ENCODE measurements at regions not wholly inside any gene's neighbourhood (a gene's known extent, or its start where the extent isn't known, plus 50 kb on each side); places are given as distances from the start of the nearest gene placed in this dataset.

DNA sequence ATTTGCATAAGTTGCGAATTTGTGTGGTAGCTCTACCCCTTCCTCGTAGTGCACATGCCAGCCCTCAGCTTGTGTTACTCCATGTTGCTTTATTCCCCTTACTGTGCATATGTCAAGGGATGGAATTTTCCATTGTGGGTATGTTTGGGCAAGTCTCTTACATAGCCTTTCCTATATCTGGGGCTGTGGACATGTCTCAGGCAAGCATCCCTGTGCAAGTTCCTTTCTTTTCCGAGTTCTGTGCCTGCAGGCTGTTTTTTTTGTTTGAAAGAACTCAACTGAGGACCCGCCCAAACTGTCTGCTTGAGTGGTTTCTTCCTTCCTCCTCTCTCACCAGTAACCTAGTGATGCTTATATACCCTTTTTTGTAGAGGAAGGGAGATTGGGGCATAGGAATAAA lies 1739.1 kb upstream of the PIK3C3 start:
- Histone ChIP-seq H3K4me3 (ENCODE audit: insufficient read depth in 1 of 2, low read depth in 1 of 2, low read length in 2 of 2) (no peak overlapping the region), H2BK120ac (ENCODE audit: low read depth, low read length) (no peak overlapping the region), H3K4me2 (ENCODE audit: low read length, poor library complexity, severe bottlenecking) (no peak overlapping the region), H2AK5ac (ENCODE audit: low read length, severe bottlenecking) (no peak overlapping the region), H3K9ac (ENCODE audit: low read length) (no peak overlapping the region), H2AFZ (ENCODE audit: low read depth, low read length) (peak overlapping the region; percentile 51), H3K27me3 (ENCODE audit: control insufficient read depth in 1 of 2, insufficient read depth in 1 of 2, low read length in 2 of 2) (no peaks in the 10 kb centered on the region), H3K4me1 (ENCODE audit: control insufficient read depth, insufficient read depth, low read depth, low read length) (no peaks in the 10 kb centered on the region), H3K36me3 (ENCODE audit: control insufficient read depth in 1 of 2, insufficient read depth in 2 of 2, low read depth in 1 of 2, low read length in 2 of 2) (no peaks in the 10 kb centered on the region), H3K14ac (ENCODE audit: low read length in 2 of 2) (no peak overlapping the region), H3K27ac (ENCODE audit: low read length, poor library complexity, severe bottlenecking) (no peak overlapping the region), H3K18ac (ENCODE audit: low read depth in 1 of 2, low read length in 2 of 2) (no peak overlapping the region), H3K79me1 (replicated peaks; ENCODE audit: low read length, poor library complexity, severe bottlenecking) (no peaks in the 10 kb centered on the region), H3K9me3 (ENCODE audit: control insufficient read depth, low read length) (no peaks in the 10 kb centered on the region), H3K4ac (ENCODE audit: low read depth in 1 of 2, low read length in 2 of 2) (no peak overlapping the region), H4K8ac (ENCODE audit: low read length) (no peak overlapping the region), H2BK12ac (ENCODE audit: low read length in 2 of 2) (no peak overlapping the region), H4K91ac (ENCODE audit: low read length) (no peak overlapping the region), H3K23ac (ENCODE audit: low read length in 2 of 2) (no peak overlapping the region), H2BK5ac (ENCODE audit: low read depth, low read length, poor library complexity, severe bottlenecking) (no peak overlapping the region), H2BK15ac (ENCODE audit: low read depth, poor library complexity, severe bottlenecking) (no peak overlapping the region)
- 88% methylated on average over 3 of the region's 4 CpGs for WGBS
- no peak for DNase-seq

DNA sequence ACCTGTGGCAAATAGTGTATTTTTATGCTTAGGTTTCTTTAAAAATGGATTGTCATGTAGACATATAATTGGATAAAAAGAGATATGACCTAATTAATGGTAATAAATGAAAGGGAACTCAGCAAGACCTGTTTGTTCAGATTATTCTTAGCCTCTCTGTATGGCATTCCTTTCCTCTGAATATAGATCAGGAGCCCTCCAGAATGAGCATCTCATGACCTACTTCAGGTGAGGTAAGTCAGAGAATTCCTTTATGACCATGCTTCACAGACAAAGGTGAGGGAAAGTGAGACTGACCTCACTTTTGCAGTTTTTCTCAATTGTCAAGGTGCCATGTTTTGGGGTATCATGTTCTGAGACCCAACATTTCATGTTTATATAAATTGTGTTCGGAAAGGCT lies 1744.3 kb upstream of the PIK3C3 start:
- H3K4me3 ChIP-seq (ENCODE audit: insufficient read depth in 1 of 2, low read depth in 1 of 2, low read length in 2 of 2), result no peak overlapping the region
- no peaks in the 10 kb centered on the region for H3K4me1 ChIP-seq (ENCODE audit: control insufficient read depth, insufficient read depth, low read depth, low read length)
- H3K9me3 ChIP-seq (ENCODE audit: control insufficient read depth, low read length), result no peaks in the 10 kb centered on the region
- H2BK12ac ChIP-seq (ENCODE audit: low read length in 2 of 2), result no peak overlapping the region
- H2AFZ ChIP-seq (ENCODE audit: low read depth, low read length), result no peak overlapping the region
- H3K36me3 ChIP-seq (ENCODE audit: control insufficient read depth in 1 of 2, insufficient read depth in 2 of 2, low read depth in 1 of 2, low read length in 2 of 2), result no peaks in the 10 kb centered on the region
- no peak overlapping the region for H4K8ac ChIP-seq (ENCODE audit: low read length)
- H2BK5ac ChIP-seq (ENCODE audit: low read depth, low read length, poor library complexity, severe bottlenecking), result no peak overlapping the region
- no peaks in the 10 kb centered on the region for H3K79me1 ChIP-seq (replicated peaks; ENCODE audit: low read length, poor library complexity, severe bottlenecking)
- no peak for DNase-seq
- no peaks in the 10 kb centered on the region for H3K27me3 ChIP-seq (ENCODE audit: control insufficient read depth in 1 of 2, insufficient read depth in 1 of 2, low read length in 2 of 2)
- no peak overlapping the region for H3K18ac ChIP-seq (ENCODE audit: low read depth in 1 of 2, low read length in 2 of 2)
- WGBS, result no CpG with 5 or more reads among the region's 1 CpG
- H3K4ac ChIP-seq (ENCODE audit: low read depth in 1 of 2, low read length in 2 of 2), result no peak overlapping the region
- no peak overlapping the region for H3K23ac ChIP-seq (ENCODE audit: low read length in 2 of 2)
- no peak overlapping the region for H2BK15ac ChIP-seq (ENCODE audit: low read depth, poor library complexity, severe bottlenecking)
- H3K4me2 ChIP-seq (ENCODE audit: low read length, poor library complexity, severe bottlenecking), result no peak overlapping the region
- no peak overlapping the region for H2BK120ac ChIP-seq (ENCODE audit: low read depth, low read length)
- no peak overlapping the region for H3K9ac ChIP-seq (ENCODE audit: low read length)
- H3K27ac ChIP-seq (ENCODE audit: low read length, poor library complexity, severe bottlenecking), result no peak overlapping the region
- no peak overlapping the region for H4K91ac ChIP-seq (ENCODE audit: low read length)
- H3K14ac ChIP-seq (ENCODE audit: low read length in 2 of 2), result no peak overlapping the region
- no peak overlapping the region for H2AK5ac ChIP-seq (ENCODE audit: low read length, severe bottlenecking)

DNA sequence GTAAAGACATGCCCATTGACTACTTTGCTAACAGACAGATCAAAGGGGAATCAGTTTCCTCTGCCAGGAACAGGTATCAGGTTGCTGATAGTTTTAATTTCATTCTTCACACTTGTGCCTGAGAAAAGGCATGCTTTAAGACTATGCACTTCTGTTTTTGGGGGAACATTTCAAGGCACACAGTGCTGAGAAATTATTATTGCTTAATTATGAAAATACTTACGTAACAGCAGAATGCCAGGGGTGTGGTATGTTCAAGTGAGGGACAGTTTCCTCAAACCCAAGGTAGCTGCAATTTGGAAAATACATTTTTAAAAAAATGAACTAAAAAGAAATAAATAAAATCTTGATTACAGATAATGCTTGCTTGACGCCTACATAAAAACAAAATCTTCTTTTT lies 1746.1 kb upstream of the PIK3C3 start:
- H3K14ac ChIP-seq (ENCODE audit: low read length in 2 of 2), result no peak overlapping the region
- no peak overlapping the region for H3K23ac ChIP-seq (ENCODE audit: low read length in 2 of 2)
- no peak overlapping the region for H3K18ac ChIP-seq (ENCODE audit: low read depth in 1 of 2, low read length in 2 of 2)
- no peak overlapping the region for H4K8ac ChIP-seq (ENCODE audit: low read length)
- no peak overlapping the region for H3K4ac ChIP-seq (ENCODE audit: low read depth in 1 of 2, low read length in 2 of 2)
- H2BK120ac ChIP-seq (ENCODE audit: low read depth, low read length), result no peak overlapping the region
- H2AFZ ChIP-seq (ENCODE audit: low read depth, low read length), result no peak overlapping the region
- H3K79me1 ChIP-seq (replicated peaks; ENCODE audit: low read length, poor library complexity, severe bottlenecking), result no peaks in the 10 kb centered on the region
- no peak overlapping the region for H3K9ac ChIP-seq (ENCODE audit: low read length)
- 100% methylated on average over 1 of the region's 2 CpGs for WGBS
- H3K27me3 ChIP-seq (ENCODE audit: control insufficient read depth in 1 of 2, insufficient read depth in 1 of 2, low read length in 2 of 2), result no peaks in the 10 kb centered on the region
- no peak overlapping the region for H2AK5ac ChIP-seq (ENCODE audit: low read length, severe bottlenecking)
- H3K27ac ChIP-seq (ENCODE audit: low read length, poor library complexity, severe bottlenecking), result no peak overlapping the region
- no peak overlapping the region for H3K4me3 ChIP-seq (ENCODE audit: insufficient read depth in 1 of 2, low read depth in 1 of 2, low read length in 2 of 2)
- H3K9me3 ChIP-seq (ENCODE audit: control insufficient read depth, low read length), result no peaks in the 10 kb centered on the region
- no peak overlapping the region for H4K91ac ChIP-seq (ENCODE audit: low read length)
- no peak overlapping the region for H2BK12ac ChIP-seq (ENCODE audit: low read length in 2 of 2)
- no peak overlapping the region for H2BK15ac ChIP-seq (ENCODE audit: low read depth, poor library complexity, severe bottlenecking)
- H2BK5ac ChIP-seq (ENCODE audit: low read depth, low read length, poor library complexity, severe bottlenecking), result no peak overlapping the region
- no peak for DNase-seq
- H3K36me3 ChIP-seq (ENCODE audit: control insufficient read depth in 1 of 2, insufficient read depth in 2 of 2, low read depth in 1 of 2, low read length in 2 of 2), result no peaks in the 10 kb centered on the region
- H3K4me2 ChIP-seq (ENCODE audit: low read length, poor library complexity, severe bottlenecking), result no peak overlapping the region
- H3K4me1 ChIP-seq (ENCODE audit: control insufficient read depth, insufficient read depth, low read depth, low read length), result no peaks in the 10 kb centered on the region

DNA sequence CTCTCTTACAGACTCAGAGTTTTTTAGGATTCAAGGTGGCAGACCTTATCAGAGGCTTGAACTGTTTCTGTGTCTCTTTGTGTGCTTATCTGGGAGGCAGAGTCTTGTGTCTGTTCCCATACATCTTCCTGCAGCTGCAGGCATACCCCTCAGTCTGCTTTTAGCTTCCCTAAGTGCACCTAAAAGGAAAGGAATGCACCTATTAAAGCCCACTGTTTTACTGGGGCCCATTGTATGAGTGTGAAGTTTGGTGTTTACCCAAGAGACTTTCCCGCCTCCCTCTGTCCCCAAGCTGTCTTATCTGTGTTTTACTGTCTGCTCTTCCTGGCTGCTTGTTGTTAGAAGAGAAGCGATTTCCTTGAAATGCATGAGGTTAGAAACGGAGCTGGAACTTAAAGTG lies 1757.3 kb upstream of the PIK3C3 start:
- no peak overlapping the region for H4K91ac ChIP-seq (ENCODE audit: low read length)
- no peak overlapping the region for H2AFZ ChIP-seq (ENCODE audit: low read depth, low read length)
- no peaks in the 10 kb centered on the region for H3K27me3 ChIP-seq (ENCODE audit: control insufficient read depth in 1 of 2, insufficient read depth in 1 of 2, low read length in 2 of 2)
- no peak overlapping the region for H3K4me2 ChIP-seq (ENCODE audit: low read length, poor library complexity, severe bottlenecking)
- no peak overlapping the region for H3K4me3 ChIP-seq (ENCODE audit: insufficient read depth in 1 of 2, low read depth in 1 of 2, low read length in 2 of 2)
- H2BK12ac ChIP-seq (ENCODE audit: low read length in 2 of 2), result no peak overlapping the region
- DNase-seq, result no peak
- H2BK5ac ChIP-seq (ENCODE audit: low read depth, low read length, poor library complexity, severe bottlenecking), result no peak overlapping the region
- no peak overlapping the region for H4K8ac ChIP-seq (ENCODE audit: low read length)
- no peaks in the 10 kb centered on the region for H3K4me1 ChIP-seq (ENCODE audit: control insufficient read depth, insufficient read depth, low read depth, low read length)
- H3K14ac ChIP-seq (ENCODE audit: low read length in 2 of 2), result no peak overlapping the region
- no peaks in the 10 kb centered on the region for H3K36me3 ChIP-seq (ENCODE audit: control insufficient read depth in 1 of 2, insufficient read depth in 2 of 2, low read depth in 1 of 2, low read length in 2 of 2)
- H3K18ac ChIP-seq (ENCODE audit: low read depth in 1 of 2, low read length in 2 of 2), result no peak overlapping the region
- no peak overlapping the region for H2BK120ac ChIP-seq (ENCODE audit: low read depth, low read length)
- no peak overlapping the region for H2BK15ac ChIP-seq (ENCODE audit: low read depth, poor library complexity, severe bottlenecking)
- H3K9me3 ChIP-seq (ENCODE audit: control insufficient read depth, low read length), result peaks cover 4% of the 10 kb centered on the region
- H3K79me1 ChIP-seq (replicated peaks; ENCODE audit: low read length, poor library complexity, severe bottlenecking), result no peaks in the 10 kb centered on the region
- no peak overlapping the region for H3K23ac ChIP-seq (ENCODE audit: low read length in 2 of 2)
- H3K27ac ChIP-seq (ENCODE audit: low read length, poor library complexity, severe bottlenecking), result no peak overlapping the region
- no peak overlapping the region for H3K4ac ChIP-seq (ENCODE audit: low read depth in 1 of 2, low read length in 2 of 2)
- WGBS, result no CpG with 5 or more reads among the region's 3 CpGs
- H2AK5ac ChIP-seq (ENCODE audit: low read length, severe bottlenecking), result no peak overlapping the region
- H3K9ac ChIP-seq (ENCODE audit: low read length), result no peak overlapping the region
